ENCODE measurements at regions not wholly inside any gene's neighbourhood (a gene's known extent, or its start where the extent isn't known, plus 50 kb on each side); places are given as distances from the start of the nearest gene placed in this dataset.
"Not testable (repeated sequence)": the region's sequence is repeated elsewhere in the genome, so short reads cannot be mapped to it uniquely, and the experiment has no call there.

DNA sequence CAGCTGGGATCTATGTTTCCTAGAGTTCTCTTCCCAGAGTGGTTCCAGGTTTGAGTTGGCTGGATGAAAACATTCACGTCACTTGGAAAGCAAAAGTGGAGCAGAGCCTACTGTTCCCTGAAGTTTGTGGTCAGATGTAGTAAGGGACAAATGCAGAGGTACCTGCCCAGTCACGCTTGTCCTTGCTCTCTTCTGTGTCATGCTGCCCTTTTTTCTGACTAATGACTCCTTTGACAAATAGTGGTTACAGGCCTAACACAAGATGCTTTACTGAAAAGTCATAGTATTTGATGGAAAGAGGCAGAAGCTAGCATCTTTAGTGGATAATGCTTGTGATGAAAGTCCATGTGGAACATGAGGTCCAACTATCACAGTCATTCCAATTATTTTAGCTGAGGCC is 881.4 kb upstream of the B3GALT2 start:
- DNase-seq (ENCODE audit: low spot score), result no peak

DNA sequence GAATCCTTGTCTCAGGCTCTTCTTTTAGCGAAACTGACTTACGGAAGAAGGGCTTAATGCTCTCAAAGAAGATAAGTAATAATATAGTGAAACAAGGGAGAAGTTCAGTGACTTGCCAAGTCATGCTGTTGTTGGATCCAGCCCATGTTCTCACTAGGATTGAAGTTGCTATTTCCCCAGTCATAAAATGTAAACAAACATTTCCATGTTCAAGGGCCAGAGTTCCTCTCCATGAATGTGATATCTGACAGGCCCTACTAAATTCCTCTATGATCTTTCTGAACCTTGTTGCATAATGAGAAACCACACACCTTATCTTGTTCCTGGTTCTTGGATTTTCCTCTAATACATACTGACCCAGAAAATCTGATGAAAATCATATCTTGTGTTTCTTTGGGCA is 876.5 kb upstream of the B3GALT2 start:
- no peak for DNase-seq (ENCODE audit: low spot score)

DNA sequence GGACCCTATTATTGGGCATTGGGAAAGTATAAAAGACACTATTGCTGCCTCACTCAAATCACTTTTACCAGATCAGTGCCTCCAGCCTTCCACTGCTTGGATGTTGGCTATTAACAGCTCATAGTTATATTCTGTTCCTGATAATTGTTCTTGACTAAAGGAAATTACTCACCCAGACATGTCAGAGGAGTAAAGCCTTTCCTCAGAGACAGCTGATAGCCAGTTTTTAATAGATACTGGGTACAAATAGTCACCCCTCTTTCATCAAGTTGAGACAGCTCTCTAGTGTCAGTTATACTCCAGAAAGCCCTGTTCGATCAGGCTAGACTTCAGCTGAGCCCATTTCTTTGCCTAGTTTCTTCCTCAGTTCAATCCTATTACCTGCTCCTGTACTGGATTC is 876.1 kb upstream of the B3GALT2 start:
- no peak for DNase-seq (ENCODE audit: low spot score)

DNA sequence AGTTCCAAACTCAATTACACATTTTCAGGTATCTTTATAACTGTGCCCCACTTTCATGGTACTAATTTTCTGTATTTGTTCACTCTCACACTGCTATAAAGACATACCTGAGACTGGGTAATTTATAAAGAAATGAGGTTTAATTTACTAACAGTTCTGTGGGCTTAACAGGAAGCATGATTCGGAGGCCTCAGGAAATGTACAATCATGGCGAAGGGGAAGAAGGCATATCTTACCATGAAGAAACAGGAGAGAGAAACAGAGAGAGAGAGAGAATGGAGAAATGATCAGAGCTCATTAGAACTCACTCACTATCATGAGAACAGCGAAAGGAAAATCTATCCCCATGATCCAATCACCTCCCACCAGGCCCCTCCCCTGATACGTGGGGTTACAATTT is 874.1 kb upstream of the B3GALT2 start:
- no peak for DNase-seq (ENCODE audit: low spot score)

DNA sequence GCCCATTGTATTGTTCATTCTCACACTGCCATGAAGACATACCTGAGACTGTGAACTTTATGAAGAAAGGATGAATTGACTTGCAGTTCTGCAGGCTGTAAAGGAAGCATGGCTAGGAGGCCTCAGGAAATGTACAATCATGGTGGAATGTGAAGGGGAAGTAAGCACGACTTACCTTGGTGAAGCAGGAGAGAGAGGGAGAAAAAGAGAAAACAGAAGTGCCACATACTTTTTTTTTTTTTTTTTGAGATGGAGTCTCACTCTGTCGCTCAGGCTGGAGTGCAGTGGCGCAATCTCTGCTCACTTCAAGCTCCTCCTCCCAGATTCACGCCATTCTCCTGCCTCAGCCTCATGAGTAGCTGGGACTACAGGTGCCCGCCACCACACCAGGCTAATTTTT is 871.9 kb upstream of the B3GALT2 start:
- not testable (repeated sequence) for DNase-seq (ENCODE audit: low spot score)

DNA sequence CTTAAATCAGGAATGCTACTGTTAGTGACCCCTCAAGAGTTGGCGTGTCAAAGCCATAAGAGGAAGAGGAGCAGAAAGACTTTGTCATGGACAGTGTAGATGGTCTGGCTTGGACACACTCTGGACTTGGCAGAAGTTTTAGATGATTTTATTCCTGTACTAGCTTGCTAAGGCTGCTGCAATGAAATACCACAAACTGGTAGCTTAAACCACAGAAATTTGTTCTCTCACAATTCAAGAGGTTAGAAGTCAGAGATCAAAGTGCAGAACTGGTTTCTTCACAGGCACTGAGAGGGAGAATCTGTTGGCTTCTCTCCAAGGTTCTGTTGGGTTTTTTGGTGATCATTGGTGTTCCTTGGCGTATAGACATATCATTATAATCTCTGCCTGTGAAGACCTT is 869.8 kb upstream of the B3GALT2 start:
- DNase-seq (ENCODE audit: low spot score), result no peak

DNA sequence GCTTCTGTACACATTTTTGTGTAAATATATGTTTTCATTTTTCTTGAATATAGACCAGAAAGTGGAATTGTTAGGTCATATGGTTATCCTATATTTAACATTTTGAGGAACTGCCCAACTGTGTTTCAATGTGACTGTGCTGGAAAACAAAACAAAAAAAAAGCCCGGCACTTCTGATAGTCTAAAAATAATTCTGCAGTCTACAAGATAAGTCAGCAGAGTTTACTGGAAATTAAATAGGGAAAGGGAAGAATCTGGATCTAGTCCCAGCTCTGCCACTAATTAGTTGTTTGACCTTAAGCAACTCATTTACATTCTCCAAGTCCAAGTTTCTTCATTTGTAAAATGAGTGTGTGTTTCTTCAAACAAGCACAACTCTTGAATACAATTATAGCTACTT is 869.1 kb upstream of the B3GALT2 start:
- no peak for DNase-seq (ENCODE audit: low spot score)

DNA sequence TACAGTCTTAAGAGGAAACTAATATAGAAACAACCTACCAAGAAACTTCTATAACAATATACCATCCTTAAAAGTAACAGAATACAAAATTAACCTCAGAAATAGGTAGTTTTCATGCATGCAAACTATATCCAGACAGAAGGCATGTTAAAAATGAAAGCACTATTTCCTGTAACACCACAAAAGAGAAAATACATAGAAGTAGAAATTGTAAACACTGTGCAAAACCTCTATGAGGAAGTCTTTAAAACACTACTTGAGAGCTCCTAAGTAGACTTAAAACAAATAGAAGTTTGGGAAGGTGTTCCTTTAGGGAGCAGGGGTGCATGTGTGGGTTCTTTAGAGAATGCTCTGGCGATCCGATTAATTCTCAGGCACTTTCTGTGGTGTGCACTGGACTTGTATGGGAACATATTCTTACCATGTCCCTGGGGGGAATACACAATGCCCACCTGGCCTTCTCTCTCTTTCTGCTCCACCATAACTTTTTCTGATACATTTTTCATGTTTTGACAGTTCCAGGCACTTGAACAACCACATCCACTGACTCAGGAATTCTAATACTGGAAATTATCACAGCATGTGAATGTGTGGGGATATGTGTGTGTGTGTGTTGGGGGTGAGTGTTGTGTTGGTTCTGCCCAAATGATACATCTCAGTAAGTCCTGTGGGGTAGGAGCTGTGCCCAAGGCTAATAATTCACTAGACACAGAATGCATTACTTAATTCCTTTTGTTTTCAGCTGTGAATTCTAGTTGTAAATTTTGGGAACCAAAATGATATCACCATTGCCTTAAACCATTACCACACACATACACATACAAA is 866.3 kb upstream of the B3GALT2 start:
- DNase-seq (ENCODE audit: low spot score), result no peak

DNA sequence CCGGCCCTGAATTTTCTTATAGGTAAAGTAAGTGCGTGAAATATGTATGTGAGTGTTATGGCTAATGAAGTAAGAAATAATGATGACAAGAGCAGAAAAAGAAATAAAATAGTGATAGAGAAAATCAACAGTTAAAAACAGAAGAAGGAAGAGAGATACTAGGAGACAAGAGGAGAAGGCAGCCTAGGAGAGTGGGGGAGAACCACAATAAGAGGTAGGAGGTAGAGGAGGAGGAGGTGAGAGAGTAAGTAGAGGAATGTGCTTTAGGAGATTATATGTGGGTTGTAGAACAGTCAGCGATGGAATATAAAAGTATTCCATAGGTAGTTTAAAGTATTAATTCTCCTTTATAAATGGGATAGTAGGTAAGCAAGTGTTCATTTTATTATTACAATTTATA is 861.5 kb upstream of the B3GALT2 start:
- DNase-seq (ENCODE audit: low spot score), result no peak

DNA sequence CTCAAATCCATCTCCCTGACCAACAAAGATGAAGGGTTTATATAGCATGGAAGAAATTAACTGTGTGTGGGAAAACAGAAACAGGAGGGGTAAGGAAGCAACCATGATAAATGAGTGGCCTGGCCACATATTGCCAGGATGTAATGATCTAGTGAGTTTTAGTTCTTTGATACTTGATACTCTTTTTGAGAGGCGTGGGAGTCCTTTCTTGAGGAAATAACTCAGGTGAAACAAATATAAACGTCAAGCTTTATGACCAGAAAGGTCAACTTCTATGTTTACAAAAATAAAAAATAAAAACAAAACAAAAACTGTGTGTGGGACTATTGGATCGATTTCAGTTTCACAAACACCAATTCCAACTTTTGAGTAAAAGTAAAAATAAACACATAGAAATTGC is 860.8 kb upstream of the B3GALT2 start:
- DNase-seq (ENCODE audit: low spot score), result no peak

DNA sequence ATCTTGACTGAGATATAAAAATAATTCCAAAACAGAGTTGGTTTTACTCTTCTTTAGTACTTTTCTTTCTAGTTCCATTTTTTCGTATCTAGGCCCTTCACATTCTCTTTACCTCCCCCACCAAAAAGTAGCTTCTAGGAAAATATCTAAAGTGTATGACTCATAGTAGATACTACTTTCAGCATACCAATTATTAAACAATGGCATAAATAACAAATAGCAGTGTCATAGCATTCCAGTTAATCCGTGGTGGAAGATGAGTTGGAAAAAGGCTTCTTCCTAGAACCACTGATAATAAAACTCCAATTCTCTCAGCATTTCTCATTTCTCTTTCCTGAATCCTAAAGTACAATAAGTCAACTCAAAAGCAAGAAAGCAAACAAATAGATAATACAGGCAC is 859.0 kb upstream of the B3GALT2 start:
- no peak for DNase-seq (ENCODE audit: low spot score)

DNA sequence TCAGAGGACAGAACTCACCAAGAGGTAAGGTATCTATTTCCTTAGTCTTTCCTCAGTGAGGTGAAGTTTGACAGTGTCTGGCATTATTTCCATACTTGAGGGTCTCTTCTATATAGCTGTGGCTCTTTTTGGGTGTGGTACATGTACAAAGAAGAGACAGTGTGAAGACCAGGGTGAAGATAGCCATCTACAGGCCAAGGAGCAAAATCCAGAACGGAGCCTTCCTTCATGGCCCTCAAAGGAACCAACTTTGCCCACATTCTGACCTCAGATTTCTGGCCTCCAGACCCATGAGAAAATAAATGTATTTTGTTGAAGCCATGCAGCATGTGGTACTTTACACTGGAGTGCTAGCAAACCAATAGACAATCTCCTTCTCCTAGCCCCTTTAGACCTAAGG is 858.5 kb upstream of the B3GALT2 start:
- DNase-seq (ENCODE audit: low spot score), result no peak

DNA sequence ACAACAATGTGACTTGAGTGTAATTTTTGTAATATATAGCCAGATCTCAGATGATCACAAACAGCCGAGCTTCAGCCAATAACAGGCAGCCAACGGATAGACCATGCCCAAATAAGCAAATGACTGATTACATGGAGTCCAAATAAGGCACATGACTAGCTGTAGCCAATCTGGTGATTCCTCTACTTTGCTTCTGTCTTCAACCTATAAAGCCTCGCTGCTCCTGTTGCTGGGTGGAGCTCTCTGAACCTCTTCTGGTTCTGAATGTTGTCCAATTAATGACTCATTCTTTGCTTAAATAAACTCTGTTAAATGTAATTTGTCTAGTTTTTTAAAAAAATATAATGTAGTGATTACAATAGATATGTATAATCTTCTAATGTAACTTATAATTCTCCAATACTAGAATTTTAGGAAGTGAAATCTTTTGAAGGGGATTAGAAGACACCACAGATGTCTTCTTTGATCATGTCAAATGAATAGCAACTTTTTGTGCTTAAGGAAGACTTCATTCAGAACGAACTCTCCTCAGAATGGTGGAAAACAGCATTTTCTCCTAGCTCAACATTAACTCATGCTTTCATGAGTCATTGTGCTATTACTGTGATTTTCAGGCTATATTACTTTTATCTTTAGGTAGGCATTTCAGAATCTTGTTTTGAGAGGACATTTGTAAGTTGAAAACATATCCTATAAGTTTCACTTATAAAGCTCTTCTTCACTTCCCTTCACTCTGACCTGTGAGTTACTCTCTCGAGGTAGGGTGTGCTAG is 857.8 kb upstream of the B3GALT2 start:
- no peak for DNase-seq (ENCODE audit: low spot score)

DNA sequence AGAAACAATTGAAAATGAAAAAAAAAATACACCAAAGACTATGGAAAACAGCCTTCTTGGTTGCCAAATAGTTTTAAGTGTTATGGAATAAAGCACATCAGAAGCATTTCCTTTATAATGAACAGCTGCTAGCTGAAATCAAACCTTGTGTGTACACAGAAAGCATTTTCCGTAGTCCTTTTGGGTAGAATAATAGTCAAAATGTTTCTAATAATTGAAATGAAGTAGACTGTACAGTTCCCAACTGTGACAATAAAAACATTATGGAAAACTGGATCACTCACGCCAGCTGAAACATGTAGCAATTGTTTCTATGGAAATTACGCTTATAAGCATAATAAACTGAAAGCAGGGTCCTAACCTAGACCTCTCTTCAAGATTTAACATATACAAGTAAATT is 856.3 kb upstream of the B3GALT2 start:
- DNase-seq (ENCODE audit: low spot score), result no peak

DNA sequence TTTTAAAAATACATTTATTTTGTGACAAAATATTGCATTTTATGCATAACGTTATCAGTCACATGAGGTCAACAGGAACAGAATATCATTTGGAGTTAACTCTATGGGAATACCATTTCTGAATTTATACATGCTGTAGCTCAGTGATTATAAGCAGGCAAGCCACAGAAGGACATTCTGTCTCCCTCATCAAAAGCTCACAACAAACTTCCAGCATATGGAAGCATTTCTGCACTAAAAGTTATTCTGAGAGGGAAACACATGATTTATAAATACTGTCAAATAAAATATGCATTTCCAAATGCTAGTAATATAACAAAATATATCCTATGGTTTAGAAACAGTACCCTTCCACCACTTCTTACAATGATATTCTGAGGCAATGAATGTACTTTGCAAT is 854.1 kb upstream of the B3GALT2 start:
- DNase-seq (ENCODE audit: low spot score), result no peak

DNA sequence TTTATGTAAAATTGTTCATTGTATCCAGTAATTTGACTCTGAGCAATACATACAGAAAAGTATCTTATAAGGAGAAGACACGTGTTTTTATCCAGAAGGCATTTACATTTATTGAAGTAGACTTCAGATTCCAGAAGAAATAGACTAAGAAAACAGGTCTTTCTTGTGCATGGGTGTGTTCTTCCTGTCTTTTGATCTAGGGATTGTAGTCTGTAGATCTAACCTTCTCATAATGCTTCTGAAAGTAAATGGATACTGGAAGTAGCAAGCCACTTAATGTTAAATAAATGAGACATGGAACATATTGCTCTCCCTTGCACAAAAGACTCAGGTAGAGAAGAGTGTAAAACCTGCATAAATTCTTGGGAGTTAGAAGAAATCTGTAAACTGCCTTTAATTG is 853.2 kb upstream of the B3GALT2 start:
- no peak for DNase-seq (ENCODE audit: low spot score)

DNA sequence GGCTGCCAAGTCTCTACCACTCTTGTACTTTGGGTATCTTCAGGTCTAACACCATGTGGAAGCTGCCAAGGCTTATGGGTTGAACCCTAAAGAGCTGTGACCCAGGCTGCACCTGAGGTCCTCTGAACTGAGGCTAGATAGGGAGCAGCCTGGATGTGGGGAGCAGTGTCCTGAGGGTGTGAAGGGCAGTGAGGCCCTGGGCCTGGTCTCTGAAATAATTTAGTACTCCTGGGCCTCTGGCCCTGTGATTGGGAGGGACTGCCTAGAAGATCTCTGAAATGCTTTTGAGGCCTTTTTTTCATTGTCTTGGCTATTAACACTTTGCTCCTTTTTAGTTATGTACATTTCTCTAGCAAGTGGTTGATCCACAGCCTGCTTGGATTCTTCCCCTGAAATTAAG is 847.2 kb upstream of the B3GALT2 start:
- no peak for DNase-seq (ENCODE audit: low spot score)

DNA sequence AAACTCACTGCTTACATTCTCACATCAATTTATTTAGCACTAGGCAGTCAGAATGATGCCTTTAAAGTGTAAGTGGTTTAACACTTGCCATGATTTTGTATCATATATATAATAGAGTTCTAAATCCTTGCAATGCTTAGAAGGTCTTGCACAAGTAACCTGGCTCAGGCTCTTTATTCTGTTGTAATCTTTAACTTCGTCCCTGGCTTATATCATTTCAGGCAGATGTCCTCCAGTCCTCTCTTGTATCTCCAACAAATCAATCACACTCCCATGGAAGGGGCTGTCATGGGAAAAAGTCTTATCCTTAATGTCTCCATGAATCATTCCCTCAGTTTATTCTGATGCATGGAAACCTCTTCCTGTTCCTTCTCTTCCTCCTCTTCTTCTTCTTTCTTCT is 841.6 kb upstream of the B3GALT2 start:
- DNase-seq (ENCODE audit: low spot score), result no peak

DNA sequence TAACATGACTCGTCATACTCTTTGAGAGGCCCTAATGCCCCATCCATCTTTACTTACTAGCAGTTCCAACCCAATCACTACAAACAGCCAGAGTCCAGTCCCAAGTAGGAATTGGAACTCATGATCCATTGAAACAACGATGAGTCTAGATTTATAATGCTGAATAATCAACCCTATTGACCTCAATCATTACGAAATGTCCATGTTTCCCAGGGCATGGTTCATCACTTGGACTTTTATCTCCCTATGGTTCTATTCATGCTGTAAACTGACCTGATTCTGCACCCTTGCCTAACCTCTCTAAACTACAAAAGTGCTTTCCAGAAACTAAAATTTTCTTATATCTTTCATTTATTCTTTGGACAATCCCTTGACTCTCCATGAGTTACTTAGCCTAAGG is 840.0 kb upstream of the B3GALT2 start:
- no peak for DNase-seq (ENCODE audit: low spot score)

DNA sequence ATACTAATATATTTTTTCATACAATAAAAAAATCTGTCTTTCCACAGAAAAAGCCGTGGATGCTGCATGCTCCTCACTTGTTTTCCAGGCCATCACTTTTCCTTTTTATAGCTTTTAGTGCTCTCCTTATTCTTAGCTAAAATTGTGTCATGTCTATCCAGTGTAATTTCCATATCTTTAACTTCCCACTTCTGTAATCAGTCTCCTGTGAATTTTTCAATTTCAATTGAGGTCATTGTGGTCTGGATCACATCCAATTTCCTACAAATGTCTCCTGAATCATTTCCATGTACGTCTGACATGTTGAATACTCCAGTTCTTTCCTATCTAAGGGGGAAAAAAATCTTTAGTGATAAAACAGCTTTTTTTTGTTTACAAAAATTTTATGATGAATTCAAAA is 838.2 kb upstream of the B3GALT2 start:
- no peak for DNase-seq (ENCODE audit: low spot score)

DNA sequence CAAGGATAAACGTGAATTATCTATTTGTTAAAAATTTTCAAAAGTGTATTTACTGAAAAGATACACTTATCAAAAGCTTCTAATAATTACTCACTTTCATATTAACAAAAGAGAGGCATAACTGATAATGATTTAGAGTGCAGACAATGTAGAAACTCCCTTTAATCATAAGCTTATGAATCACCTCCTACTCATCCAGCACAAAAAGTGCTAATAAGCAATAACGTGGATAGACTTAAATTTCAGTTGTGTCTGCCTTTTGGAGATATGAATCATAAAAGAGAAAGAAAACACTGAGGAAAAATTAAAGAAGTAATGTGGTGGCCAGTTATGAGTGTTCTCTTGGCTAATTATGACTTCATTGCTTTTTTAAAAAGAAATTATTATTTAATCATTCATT is 827.6 kb upstream of the B3GALT2 start:
- no peak for DNase-seq (ENCODE audit: low spot score)

DNA sequence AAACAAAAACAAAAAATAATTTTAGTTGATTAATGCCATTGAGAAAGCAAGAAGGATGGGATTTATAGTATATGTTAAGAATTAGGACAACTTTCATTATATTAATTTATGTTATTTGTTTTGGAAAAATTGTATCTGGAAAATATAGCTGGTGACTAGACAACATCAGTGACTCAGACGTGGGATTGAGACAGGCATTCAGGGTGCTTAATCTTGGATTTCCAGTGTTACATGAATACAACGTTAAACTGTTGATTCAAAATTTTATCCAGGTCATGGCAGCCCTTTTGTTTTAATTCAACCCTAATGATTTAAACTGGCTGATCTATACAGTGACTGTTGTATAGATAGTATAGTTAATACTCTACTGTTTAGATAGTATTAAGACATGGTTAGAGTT is 827.1 kb upstream of the B3GALT2 start:
- DNase-seq (ENCODE audit: low spot score), result no peak

DNA sequence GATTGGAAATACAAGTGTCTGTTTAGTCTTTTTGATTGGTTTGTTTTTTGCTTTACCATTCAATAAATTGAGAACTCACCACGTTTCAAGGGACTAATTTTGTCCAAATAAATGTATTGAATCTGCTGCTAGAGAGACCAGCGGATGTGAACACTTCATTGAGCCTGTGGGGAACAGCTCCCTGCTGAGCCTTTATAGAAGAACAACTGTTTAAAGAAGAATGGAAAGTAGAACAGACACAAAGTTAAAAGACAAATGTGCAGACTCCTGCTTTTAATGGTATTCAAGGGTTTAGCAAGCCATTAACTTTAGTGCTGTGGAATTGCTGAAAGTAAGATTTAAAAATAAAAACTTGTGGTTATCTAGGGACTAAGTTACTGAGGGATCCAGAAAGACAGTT is 817.7 kb upstream of the B3GALT2 start:
- DNase-seq (ENCODE audit: low spot score), result no peak

All from D341Med (cell line).